GM19025 (cell line): ENCODE measurements at regions not wholly inside any gene's neighbourhood (a gene's known extent, or its start where the extent isn't known, plus 50 kb on each side); places are given as distances from the start of the nearest gene placed in this dataset.

ENCODE experiments used
- ATAC-seq: cut with Tn5 transposase; IDR thresholded peaks from one replicate; pipeline ENCODE4 v1.9.1; 2021; ENCODE audit warnings: mild to moderate bottlenecking, low read depth, moderate library complexity; ENCODE audit not compliant: unreplicated experiment

DNA sequence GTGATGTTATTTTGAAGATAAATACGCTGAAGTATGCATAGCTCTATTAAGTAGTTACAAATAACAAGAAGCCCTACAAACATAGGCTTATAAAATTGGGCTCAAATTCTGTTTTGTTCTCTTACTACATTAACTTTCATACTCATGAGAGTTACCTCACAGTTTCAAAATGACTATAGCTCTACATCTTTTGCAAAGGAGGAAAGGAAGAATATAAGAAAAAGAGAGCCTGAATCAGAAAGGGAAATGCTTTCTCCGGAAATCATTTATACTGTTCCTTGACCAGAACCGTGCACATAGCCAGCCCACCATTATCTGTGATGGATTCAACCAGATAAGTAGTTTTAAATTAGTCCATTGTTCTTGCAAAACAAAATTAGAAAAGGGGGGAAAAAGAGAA lies 1252.1 kb downstream of the NCAM2 start:
- no peak for ATAC-seq

DNA sequence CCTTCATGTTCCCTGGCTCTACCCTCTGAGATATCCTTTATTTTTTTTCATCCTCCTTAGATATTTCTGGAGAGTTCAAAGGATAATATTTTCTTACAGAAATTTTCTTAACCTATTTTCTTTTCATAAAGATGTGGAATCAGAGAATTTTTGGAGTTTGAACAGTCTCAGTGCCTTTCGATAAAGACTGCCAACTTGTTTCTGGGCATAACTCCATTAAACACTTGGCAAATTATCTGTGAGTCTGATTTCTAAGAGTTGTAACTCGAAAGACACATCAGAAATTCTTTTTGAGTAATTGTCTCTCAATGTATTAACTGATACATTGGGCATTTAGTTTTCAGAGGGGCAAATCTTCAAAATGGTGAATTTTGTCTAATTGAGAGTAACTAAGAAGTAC lies 1255.6 kb downstream of the NCAM2 start:
- ATAC-seq, result no peak

DNA sequence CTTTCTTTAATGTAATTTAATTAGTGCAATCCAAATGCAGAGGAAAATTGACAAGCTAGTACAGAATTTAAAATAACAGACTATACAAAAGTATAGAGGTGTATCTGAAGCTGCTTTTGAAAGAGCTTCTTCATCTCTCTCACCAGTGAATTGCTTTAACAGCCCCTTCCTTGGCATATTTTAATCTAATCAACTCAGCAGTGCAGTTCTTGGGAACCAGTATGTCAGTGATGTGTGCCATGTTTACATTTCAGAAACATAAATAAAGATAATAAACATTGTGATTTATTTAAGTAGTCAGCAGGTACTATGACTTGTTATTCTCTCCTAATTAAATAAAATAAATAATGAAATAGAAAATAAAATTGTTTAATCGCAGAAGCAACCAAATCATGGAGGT lies 1260.6 kb downstream of the NCAM2 start:
- ATAC-seq, result no peak

DNA sequence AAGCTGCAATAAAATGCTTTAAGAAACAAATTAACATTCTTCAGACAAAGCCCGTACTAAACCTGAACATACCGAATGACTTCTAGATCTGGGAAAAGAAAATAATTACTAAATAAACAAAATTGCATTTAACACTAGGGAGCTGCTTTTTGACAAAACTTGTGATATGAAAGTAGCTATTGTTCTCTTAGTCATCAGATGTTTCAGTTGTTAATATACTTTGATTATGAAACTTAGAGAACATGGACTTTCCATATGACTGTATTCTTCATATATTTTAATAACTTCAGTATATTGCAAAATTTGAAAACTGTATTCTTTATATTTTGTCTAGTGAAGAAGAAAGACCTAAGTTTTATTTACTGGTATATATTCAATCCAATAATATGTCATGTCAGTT lies 1262.1 kb downstream of the NCAM2 start:
- no peak for ATAC-seq

DNA sequence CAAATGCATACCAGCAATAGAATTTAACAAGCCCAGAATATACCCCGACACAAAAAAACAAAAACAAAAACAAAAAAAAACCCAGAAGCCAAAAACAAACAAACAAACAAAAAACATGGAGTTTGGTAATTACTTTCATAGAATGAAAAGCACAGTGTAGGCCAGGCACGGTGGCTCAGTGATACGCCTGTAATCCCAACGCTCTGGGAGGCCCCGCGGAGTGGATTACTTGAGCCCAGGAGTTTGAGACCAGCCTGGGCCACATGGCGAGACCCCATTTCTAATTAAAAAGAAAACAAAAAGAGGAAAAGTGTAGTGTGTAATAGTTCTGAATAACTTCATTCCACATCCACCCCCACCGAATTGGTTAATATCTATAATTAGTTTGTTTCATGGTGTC lies 1265.7 kb downstream of the NCAM2 start:
- no peak for ATAC-seq

DNA sequence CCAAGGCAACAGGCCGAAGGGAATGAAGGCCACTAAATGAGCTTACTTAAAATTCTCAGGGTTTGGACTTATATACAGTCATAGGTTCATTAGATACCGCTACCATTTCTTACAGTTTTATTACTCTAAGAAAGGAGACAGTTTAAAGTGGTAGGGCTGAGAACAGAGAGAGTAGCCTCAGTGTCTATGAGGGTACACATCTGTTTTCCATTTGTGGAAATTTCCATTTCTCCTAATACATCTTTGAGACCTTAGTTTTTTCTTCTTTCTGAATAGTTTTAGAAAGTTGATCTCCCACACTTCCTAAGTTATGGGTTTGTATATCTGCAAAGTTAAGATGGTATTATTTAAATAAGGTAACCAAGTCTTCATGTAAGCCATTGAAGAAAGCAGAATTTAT lies 1279.1 kb downstream of the NCAM2 start:
- no peak for ATAC-seq

DNA sequence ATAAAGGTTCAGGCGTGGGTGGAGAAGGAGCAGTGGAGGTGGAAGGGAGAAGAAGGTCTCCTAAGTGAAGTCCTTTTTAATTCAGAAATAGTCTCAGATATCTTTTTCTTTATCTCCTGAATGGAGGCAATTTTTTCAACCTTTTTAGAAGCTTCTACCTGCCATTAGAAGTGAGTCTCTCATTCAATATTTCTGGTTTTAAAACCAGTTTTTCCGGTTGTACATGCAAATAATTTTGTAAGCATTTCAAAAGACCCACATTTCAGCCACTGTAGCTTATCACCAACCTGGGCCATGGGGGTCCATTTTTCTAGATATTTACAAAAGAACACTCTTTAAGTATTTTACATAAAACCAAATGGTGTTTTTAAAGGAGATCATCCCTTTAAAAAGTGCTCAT lies 1280.2 kb downstream of the NCAM2 start:
- ATAC-seq, result no peak

DNA sequence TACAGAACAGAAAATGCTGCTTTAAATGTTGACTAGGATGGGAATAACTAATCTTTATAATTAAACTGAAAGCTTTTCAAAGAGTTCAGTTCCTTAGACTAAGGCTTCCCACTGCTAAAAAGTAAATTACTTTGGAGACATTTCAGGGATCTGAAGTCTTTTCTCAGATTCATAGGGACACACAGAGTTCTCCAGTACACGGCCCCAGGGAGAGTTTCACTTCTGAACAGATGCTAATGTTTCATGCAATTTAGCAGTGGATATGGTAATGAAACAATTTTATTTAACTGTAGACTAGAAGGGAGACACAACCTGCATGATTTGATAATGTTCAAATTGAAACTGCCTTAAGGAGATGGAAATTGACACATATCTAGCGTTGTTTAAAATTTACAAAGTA lies 1282.6 kb downstream of the NCAM2 start:
- no peak for ATAC-seq

DNA sequence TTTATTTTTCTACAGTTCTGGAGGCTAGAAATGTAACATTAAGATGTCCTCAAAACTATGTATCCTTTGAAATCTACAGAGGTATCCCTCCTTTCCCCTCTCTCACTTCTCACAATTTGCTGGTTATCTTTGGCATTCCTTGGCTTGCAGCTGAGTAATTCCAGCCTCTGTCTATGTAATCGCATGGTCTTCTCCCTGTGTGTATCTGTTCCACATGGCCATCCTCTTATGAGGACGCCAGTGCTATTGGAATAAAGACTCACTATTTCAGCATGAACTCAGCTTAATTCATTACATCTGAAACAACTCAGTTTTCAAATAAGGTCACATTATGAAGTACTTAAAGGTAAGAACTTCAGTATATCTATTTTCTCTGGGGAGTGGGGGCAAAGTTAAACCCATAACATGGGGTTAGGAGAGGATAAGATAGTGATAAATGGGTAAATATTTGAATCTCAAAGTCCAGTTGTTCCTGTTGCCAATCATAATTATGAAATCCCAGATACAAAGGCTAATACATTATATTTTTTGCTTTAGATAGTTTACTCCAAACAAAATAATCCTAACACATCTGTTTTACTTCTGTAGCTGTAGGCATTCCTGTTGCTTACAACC lies 1290.8 kb downstream of the NCAM2 start:
- ATAC-seq, result no peak

DNA sequence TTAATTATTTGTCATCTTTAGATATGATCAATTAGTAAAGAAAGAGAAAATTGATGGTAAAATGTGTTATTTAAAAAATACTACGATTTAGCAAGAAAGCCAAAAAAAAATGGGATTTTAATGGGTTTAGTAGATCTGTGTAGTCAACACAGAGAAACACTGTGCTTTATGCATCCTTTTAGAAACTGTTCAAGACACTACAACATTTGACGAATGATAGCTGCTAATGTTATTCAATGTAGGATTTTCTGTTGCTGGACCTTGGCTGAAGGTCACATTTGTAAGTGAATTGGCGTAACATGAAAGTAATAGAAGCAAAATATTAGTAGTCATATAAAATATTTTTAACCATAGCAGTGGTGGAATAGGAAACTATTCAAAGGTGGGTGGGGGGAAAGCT lies 1293.9 kb downstream of the NCAM2 start:
- no peak for ATAC-seq

DNA sequence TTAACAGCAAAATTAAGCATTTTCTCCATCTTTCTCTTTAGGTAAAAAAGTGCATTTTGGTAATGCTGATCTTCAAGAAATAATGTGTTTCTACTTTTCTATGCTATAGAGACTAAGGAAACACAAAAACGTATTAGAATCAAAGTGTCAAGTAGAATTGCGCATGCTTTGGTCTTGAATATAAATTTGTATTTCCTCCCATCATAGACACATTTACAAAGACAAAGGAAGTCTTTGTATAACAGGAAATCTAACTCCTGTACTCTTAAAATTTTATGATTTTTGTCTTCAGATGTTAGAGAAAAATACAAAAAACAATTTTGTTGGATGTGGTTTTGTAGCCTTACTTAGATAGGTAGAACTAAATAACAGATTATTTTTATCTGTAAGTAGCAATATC lies 1299.4 kb downstream of the NCAM2 start:
- no peak for ATAC-seq

DNA sequence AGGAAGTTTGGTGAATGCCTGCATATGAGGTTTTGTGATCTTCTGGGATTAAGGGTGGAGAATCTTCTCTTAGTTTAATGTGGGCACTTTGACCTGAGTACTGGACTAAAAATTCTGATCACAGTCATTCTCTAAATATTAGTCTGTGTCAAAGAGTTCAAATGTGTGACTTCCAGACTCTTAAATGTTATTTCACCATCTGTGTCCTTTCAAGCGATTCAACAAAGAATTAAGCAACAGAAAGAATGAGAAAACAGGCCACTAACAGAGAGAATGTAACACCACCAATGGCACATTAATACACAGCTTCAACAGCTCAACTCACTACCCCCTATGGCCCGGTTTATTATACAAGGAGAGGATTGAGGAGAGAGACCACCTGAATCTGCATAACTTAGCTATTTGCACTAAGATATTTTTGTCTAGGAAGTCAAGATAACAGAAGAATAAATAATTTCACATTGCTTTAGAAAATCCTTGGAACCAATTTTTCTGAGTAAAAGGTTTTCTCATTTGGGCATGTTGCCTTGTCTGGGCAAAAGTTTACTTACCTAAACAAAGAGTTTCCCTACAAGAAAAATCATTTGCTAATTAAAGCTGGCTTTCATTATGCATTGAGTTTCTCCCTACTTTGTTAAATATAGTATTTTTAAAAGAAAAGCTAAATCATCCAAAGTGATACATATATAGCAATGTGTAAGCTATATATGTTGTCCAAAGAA lies 1313.7 kb downstream of the NCAM2 start:
- no peak for ATAC-seq

DNA sequence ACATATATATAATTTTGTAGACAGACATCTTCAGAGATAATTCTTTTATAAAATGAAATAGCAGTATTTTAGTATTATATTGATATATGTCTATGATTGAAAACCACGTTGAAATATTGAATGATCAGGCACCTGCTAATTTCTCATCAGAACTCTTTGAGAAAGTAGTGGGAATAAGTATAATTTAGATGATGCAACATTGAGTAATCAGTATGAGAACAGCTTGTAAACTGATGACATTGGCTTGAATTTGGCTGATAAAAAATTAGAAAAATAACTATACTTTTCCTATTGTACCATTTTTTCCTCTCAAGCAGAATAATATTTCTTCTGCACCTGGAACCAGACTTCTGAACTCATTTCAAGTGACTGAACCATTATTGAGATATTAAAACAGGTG lies 1316.8 kb downstream of the NCAM2 start:
- ATAC-seq, result no peak

DNA sequence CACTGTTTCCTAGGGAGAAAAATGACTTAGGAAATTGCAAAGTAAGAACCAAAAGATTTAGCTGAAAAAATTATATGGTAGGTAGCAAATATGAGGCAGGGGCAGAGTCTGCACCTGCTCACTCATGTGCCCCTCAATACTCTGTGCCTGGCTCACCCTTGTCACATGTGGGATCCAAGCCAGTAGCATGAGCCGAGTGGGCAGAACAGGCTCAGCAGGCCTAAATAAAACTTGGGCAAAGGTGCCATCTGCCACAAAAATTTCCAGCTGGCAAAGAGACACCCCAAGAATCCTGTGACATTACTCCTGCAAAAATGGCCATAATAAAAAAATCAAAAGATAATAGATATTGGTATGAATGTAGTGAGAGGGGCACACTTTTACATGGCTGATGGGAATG lies 1321.2 kb downstream of the NCAM2 start:
- no peak for ATAC-seq

DNA sequence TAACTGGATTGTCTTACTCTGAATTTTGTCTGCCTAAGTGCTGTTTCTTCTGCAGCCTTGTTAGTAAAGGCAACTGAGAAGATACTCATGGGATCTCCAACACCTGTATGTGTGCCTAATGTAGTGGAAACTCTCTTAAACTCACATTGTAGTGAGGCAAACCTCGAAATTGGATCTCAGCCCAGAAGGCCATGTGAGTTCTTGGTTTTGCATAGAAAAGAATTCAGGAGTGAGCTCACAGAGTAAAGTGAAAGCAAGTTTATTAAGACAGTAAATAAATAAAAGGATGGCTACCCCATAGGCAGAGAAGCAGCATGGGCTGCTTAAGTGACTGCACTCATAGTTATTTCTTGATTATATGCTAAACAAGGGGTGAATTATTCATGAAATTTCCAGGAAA lies 1344.7 kb downstream of the NCAM2 start:
- ATAC-seq, result no peak

DNA sequence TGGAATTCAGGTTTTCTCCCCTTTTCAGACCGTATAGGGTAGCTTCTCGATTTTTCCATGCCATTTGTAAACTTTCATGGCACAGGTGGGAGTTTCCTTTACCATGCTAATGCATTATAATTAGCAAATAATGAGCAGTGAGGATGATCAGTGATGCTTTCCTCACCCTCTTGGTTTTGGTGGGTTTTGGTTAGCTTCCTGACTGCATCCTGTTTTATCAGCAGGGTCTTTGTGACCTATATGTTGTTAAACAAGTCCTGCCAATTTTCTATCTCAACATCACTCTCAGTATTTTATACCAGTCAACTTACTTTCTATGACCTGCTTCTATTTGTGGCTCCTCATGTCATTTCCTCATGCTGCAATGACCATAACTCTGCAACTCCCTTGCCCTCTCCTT lies 1345.1 kb downstream of the NCAM2 start:
- ATAC-seq, result no peak

DNA sequence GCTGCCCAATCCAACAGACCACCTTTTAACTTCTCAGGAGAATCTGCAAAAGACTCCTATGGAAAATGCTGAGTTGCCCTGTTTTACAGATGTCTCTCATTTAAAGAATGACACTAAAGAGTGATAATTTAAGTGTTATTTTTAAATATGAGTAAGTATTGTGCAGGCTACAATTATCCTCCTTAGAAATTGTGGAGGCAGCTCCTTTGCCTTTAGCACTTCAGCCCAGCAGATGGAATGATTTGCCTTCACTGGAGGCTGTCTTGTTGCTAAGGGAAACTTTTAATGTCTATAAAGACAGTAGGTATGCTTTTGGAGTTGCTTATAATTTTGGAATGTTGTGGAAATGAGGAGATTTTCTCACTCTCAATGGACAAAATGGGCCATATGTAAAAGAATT lies 1345.5 kb downstream of the NCAM2 start:
- no peak for ATAC-seq

DNA sequence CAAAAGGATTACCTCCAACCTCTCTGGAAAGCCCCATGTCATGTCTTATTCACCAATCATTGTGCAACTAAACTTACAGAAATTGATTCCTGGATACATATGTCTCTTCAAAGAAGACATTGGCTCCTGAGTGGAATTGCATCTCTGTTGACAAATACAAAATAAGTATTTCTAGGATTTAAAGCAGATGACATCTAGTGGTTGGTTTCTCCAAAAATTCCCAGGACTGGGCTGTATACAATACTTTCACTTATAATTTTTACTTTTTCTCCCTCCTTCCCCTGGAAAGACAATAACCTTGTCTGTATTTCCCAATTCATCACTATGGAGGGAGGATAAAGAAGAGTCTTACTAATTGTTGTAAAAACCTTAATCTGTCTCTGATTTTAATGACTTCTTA lies 1347.4 kb downstream of the NCAM2 start:
- ATAC-seq, result no peak

DNA sequence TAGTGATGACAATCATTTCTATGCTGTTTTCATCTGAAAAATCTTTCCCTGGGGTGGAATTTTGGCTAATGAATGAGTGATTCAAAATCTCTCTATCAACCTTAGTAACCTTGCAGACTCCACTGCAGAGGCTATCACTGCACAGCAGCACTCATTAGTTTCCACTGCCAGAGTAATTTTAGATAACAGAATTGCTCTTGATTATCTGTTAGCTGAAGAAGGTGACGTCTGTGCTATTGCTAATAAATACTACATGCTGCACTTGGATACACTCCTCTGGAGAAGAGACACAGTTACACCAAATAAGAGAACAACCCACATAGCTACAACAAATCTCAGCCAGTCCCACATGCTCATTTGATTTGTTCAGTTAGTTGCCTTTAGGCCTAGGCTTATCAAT lies 1348.4 kb downstream of the NCAM2 start:
- ATAC-seq, result no peak

DNA sequence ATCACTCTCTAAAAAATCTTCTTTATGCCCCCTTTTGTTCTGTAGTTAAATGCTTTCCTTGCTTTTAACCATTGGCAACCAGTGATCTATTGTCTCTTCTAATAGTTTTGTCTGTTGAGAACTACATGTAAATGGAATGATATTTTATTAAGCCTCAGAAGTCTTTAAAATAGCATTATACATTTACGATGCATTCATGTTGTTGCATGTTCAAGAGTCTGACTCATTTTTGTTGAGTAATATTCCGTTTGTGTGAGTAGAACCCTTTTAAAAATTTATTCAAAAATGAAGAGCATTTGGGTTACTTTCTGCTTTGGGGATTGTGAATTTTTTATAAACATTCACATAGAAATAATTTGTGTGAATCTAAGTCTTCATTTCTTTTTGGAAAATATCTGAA lies 1352.9 kb downstream of the NCAM2 start:
- ATAC-seq, result no peak

DNA sequence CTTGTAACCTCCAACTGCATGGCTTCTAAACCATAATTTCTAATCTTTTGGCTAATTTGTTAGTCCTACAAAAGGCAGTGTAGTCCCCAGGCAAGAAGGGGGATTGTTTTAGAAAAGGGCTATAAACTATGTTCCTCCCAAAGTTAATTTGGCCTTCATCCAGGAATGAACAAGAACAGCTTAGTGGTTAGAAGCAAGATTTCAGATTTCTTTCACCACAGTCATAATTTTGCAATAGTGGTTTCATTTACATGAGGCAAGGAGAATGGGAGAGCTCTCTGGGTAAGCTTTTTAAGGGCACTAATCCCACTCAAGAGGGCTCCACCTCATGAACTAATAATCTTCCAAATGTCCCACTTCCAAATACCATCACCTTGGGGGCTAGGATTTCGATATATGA lies 1353.9 kb downstream of the NCAM2 start:
- no peak for ATAC-seq

DNA sequence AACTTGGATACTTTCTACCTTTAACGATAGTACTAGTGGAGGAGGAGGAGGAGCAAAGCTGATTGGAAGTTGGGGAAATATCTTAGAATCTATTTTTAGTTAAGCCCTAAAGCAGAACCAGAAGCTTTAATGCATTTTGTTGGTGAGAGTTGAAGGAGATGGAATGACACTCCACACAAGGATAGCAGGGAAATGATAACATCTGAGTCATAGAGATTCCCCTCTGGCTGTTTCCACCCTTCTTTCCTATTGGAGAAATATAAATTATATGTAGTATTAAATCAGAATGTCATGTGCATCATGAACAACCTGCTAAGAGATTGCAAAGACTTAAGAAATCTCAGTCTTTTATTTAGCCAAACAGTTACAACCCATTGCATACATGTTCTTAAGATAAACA lies 1357.7 kb downstream of the NCAM2 start:
- ATAC-seq, result no peak

DNA sequence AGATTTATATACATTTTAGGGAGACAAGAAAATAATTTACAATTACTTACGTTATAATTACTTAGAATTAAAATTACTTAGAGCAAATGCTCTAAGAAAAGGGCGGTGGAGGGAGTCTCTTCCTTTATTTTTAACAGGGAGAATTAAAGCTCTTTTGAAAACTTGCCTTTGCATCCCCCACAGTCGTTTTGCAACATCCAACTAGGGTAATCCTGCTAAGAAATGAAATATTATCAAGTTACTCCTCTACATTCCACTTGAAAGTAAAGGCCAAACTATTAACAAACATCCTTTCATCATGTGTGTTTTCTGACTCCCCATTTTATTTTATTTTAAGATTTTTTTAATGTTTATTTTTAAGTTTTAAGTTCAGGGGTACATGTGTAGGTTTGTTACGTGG lies 1358.5 kb downstream of the NCAM2 start:
- no peak for ATAC-seq
